Thoracic aorta (tissue), 2 donors: ENCODE measurements at regions not wholly inside any gene's neighbourhood (a gene's known extent, or its start where the extent isn't known, plus 50 kb on each side); places are given as distances from the start of the nearest gene placed in this dataset.
"Not testable (repeated sequence)": the region's sequence is repeated elsewhere in the genome, so short reads cannot be mapped to it uniquely, and the experiment has no call there.

Experiments
- ATAC-seq: fragments of 150-250 bp; one replicate; pipeline ENCODE4 v1.8.0; 2017; ENCODE audit warnings: low read depth; ENCODE audit not compliant: insufficient number of reproducible peaks, low FRiP score
- DNase-seq: peaks from one replicate; pipeline ENCODE4 v3.0.0-alpha.2; 2020; ENCODE audit warnings: low spot score
- H3K27ac ChIP-seq, 2 donors: fragments of 200-600 bp; sonication (generic); 1 replicate in 1 of 2; 2 replicates in 1 of 2; pipeline ENCODE4 v1.5.1; 2016; ENCODE audit warnings: mild to moderate bottlenecking in 2 of 2, moderate library complexity in 2 of 2
- H3K27me3 ChIP-seq: fragments of 200-600 bp; sonication (generic); replicated peaks from 2 replicates; pipeline ENCODE4 v1.6.0; 2016; ENCODE audit warnings: mild to moderate bottlenecking; ENCODE audit not compliant: insufficient read depth
- H3K36me3 ChIP-seq: fragments of 200-600 bp; sonication (generic); one replicate; pipeline ENCODE4 v1.5.1; 2016
- H3K4me1 ChIP-seq, 2 donors: fragments of 200-600 bp; sonication (generic); 1 replicate in 1 of 2; 2 replicates in 1 of 2; pipeline versions ENCODE4 v1.5.1 to v1.6.0; 2016; ENCODE audit warnings: low read depth in 2 of 2, mild to moderate bottlenecking in 1 of 2; ENCODE audit not compliant: control insufficient read depth in 1 of 2
- H3K4me3 ChIP-seq: fragments of 200-600 bp; sonication (generic); 2 replicates; pipeline ENCODE4 v1.5.1; 2016; ENCODE audit warnings: mild to moderate bottlenecking
- H3K9me3 ChIP-seq: fragments of 200-600 bp; sonication (generic); 2 replicates; pipeline ENCODE4 v1.5.1; 2016
- TF ChIP-seq, protein P1 (sequence below): fragments of 200-600 bp; sonication (generic); IDR thresholded peaks from one replicate; pipeline ENCODE4 v1.5.1; 2019; ENCODE audit warnings: antibody characterized with exemption

- Histone ChIP-seq H3K9me3 (no peaks in the 10 kb centered on the region), H3K27ac (no peak overlapping the region), H3K4me3 (no peak overlapping the region), H3K27me3 (no peaks in the 10 kb centered on the region), H3K36me3 (no peaks in the 10 kb centered on the region), H3K4me1 (no peaks in the 10 kb centered on the region)
- TF ChIP-seq, protein P1, sequence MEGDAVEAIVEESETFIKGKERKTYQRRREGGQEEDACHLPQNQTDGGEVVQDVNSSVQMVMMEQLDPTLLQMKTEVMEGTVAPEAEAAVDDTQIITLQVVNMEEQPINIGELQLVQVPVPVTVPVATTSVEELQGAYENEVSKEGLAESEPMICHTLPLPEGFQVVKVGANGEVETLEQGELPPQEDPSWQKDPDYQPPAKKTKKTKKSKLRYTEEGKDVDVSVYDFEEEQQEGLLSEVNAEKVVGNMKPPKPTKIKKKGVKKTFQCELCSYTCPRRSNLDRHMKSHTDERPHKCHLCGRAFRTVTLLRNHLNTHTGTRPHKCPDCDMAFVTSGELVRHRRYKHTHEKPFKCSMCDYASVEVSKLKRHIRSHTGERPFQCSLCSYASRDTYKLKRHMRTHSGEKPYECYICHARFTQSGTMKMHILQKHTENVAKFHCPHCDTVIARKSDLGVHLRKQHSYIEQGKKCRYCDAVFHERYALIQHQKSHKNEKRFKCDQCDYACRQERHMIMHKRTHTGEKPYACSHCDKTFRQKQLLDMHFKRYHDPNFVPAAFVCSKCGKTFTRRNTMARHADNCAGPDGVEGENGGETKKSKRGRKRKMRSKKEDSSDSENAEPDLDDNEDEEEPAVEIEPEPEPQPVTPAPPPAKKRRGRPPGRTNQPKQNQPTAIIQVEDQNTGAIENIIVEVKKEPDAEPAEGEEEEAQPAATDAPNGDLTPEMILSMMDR = no peak
- ATAC-seq (no peak), DNase-seq (no peak)
Measured at GRCh38 chr2:173568054-173568453, 213.4 kb downstream of the CDCA7 start.

DNA sequence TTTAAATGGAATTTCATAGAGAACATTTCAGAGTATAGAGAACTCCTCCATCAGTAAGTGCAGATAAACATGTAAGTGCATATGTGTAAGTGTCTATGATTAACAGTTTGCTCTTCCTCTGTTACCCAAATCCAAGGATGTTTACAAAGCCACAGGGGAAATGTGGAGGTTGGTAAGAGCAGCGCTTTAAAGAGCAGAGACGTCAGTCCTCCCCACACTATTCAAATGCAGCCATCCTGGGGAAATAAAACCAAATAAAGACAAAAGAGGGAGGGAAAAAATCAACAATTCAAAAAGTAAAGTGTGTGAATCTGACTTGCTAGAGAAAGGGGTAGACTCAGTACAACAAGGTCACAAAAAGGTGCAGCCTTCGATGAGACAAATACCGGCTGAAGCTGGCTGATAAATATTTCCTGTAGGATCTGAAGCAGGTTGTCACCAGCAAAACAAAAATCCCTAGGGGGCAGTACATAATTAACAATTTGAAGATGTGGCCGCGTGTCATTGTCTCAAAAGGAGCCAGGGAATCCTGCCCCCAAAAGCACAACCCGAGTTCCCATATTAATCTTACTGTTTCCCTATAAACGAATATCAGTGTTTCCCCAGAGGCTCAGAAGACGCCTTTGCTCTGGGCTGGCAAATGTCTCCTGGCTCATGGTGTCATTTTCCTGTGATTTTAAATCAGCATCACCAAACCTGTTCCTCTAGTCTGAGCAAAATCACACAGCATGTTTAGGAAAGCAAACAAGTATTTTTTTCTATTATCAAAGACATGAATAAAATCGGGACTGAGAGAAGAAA lies 216.5 kb downstream of the CDCA7 start:
- ATAC-seq = no peak
- H3K4me1 ChIP-seq = no peaks in the 10 kb centered on the region
- H3K9me3 ChIP-seq = no peaks in the 10 kb centered on the region
- DNase-seq = no peak
- H3K36me3 ChIP-seq = no peaks in the 10 kb centered on the region
- H3K27me3 ChIP-seq = no peaks in the 10 kb centered on the region
- TF ChIP-seq, protein P1 = no peak
- no peak overlapping the region for H3K27ac ChIP-seq
- no peak overlapping the region for H3K4me3 ChIP-seq

DNA sequence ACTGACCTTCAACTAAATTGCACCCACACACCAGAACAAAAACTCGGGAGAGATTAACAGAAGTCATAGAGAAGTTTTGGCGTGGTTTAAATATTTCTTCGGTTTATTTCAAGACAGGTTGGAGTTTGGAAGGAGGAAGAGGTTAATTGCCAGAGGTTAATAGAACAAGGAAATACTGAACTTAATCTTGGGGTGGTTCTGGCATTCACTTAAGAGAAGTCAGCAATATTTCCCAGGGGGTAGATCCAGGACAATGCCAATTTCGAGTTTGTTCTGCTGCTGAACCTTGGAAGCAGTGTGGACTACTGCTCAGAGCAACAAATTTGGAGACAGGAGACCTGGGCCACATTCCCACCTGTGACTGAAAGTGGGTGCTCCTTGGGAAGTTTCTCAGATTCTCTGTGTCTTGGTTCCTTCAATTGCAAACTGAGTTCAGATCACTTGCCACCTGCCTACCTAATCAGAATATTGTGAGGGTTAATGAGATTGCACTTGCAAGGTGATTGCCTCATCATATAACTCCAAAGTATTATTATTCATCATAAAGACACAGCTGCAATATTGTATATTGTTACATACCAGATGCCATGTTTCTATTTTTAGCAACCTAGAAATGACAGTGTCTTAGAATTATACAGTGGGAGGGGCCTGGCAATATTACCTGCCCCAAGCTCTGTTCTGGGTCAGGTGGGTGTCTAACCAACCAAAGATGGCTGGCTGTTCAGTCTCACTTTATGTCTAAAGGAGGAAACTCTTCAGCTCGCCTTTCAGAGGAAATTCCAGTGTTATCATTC lies 217.4 kb downstream of the CDCA7 start:
- DNase-seq (no peak), ATAC-seq (no peak)
- no peaks in the 10 kb centered on the region for H3K27me3 ChIP-seq
- no peaks in the 10 kb centered on the region for H3K4me1 ChIP-seq
- H3K27ac ChIP-seq = no peak overlapping the region
- no peaks in the 10 kb centered on the region for H3K9me3 ChIP-seq
- TF ChIP-seq, protein P1 = no peak
- H3K36me3 ChIP-seq = no peaks in the 10 kb centered on the region
- no peak overlapping the region for H3K4me3 ChIP-seq

DNA sequence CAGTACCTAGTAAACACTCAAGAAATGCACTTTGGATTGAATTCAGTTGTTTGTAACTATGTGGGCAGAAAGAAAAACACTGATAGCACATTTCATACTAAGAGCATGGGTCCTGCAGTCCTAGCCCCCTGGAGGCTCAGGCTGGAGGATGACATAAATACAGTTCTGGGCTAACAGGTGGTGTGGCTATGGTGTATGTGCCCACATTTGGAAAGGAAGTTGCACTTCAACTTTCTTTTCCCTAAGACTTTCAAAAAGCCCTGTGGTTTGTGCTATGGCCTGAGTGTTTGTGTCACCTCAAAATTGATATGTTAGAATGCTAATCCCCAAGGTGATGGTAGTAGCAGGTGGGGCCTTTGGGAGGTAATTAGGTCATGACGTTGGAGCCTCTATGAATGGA lies 218.2 kb downstream of the CDCA7 start:
- Histone ChIP-seq H3K4me3 (no peak overlapping the region), H3K36me3 (no peaks in the 10 kb centered on the region), H3K27ac (no peak overlapping the region), H3K4me1 (no peaks in the 10 kb centered on the region), H3K27me3 (no peaks in the 10 kb centered on the region), H3K9me3 (no peaks in the 10 kb centered on the region)
- DNase-seq = no peak
- TF ChIP-seq, protein P1 = no peak
- ATAC-seq = no peak

GRCh38 chr2:173573782-173574181 lies 219.1 kb downstream of the CDCA7 start:
- not testable (repeated sequence) for ATAC-seq, H3K9me3 ChIP-seq, DNase-seq

More at GRCh38 chr2:173573782-173574181, 219.1 kb downstream of the CDCA7 start:
- H3K36me3 ChIP-seq, H3K4me3 ChIP-seq, H3K27me3 ChIP-seq, H3K4me1 ChIP-seq, H3K27ac ChIP-seq: not testable (repeated sequence)
